HG03095 (cell line): ENCODE measurements at regions not wholly inside any gene's neighbourhood (a gene's known extent, or its start where the extent isn't known, plus 50 kb on each side); places are given as distances from the start of the nearest gene placed in this dataset.

Experiments used
- ATAC-seq: cut with Tn5 transposase; IDR thresholded peaks from one replicate; pipeline ENCODE4 v1.9.1; 2021; ENCODE audit warnings: moderate library complexity; ENCODE audit not compliant: unreplicated experiment

DNA sequence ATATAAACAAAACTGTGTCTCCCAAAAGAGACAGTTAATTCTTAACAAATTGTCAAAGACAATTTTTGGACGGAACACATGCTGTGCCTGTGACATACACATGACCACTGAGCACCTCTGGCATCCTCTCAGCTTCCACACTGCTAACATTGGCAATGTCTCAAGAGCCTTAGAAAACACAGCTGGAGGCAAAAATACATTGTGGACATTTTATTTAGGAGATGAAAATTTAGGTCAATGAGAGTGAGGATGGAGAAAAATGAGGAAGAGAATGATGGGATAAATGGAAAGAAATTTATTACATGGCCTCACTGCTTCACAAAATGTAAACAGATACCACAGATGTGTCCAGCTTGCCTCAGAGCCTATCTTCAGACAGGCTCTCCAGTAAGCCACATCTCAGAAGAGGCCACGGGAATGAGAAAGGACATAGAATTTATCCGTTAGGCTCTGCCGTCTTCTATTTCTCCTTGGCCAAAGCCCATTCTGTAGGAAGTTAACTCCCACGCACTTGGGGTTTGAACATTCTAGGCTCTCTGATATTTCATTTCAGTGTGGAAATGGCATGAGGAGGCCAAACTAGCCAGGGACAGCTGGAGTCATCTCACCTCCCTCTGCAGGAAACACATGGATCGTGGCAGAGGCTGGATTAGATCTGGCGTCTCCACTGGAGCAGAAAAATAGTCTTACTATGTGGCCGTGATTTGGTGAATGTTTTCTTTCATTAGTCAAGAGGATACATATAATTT lies 519.4 kb upstream of the DSEL start:
- no peak for ATAC-seq

DNA sequence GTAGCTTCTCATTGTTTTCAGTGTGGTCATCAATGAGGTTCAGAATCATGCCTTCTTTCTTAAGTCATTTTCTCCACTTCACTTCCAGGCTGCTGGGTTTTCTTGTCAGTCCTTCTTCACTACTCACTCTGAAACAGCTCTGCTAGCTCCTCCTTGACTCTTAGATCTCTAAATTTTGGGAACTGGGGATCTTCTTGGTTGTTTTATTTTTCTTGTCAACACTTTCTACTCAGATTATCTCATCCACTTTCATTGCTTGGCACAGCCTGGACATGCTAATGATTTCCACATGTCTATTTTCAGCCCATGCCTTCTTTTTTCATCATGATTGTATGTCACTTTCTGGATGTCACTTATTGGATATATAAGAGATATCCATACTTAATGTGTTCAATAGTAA lies 517.8 kb upstream of the DSEL start:
- no peak for ATAC-seq

GRCh38 chr18:68033466-68033865 lies 516.9 kb upstream of the DSEL start:
- no peak for ATAC-seq

DNA sequence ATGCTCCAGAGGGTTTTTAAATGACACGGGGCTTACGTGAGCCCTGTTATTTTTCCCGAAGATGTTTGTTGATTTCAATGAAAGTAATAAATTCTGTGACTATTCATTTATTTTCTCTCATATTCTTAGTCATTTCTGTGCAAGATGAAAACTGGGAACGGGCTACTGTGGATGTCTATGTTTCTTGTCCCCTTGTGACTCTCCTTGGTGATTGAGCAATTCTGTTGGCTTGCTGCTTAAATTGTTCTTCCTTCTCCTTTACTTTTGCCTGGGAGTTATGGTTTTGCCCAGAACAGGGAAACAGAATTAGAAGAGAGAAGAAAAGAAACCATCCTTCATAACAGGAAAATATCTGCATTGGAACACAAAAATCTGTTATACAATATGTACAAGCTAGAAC lies 508.2 kb upstream of the DSEL start:
- no peak for ATAC-seq

DNA sequence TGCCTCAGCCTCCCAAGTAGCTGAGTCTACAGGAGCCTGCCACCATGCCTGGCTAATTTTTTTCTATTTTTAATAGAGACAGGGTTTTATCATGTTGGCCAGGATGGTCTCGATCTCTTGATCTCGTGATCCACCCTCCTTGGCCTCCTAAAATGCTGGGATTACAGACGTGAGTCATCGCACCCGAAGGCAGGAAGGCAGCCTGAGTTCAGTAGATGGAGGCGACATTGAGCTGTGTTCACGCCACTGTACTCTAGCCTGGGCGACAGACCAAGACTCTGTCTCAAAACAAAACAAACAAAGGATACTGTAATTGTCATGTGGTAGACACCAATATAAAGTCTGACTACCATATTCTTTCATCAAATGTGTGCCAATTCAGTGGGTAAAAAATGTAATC lies 500.9 kb upstream of the DSEL start:
- ATAC-seq = no peak

DNA sequence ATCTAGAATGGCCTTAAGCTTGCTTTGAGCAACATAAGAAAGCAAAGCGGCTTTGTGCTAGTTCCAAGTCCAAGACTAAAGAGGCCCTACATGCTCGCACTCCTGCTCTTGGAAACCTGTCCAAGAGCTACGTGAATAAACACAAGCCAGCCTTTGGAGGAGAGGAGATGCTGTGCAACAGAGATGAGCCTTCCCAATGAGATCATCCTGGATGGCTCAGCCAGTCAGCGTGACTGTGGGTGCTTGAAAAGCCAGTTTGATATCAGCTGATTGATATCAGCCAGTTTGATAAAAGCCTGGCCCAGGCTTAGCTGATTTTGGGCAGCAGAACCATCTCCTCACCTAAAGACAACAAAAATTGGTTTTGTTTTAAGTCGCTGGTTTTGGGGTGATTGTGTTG lies 481.0 kb upstream of the DSEL start:
- no peak for ATAC-seq

GRCh38 chr18:67995769-67996168 lies 479.2 kb upstream of the DSEL start:
- ATAC-seq = no peak

GRCh38 chr18:67980241-67980640 lies 463.7 kb upstream of the DSEL start:
- no peak for ATAC-seq

GRCh38 chr18:67977067-67977616 lies 460.6 kb upstream of the DSEL start:
- no peak for ATAC-seq

GRCh38 chr18:67973916-67974315 lies 457.4 kb upstream of the DSEL start:
- no peak for ATAC-seq

DNA sequence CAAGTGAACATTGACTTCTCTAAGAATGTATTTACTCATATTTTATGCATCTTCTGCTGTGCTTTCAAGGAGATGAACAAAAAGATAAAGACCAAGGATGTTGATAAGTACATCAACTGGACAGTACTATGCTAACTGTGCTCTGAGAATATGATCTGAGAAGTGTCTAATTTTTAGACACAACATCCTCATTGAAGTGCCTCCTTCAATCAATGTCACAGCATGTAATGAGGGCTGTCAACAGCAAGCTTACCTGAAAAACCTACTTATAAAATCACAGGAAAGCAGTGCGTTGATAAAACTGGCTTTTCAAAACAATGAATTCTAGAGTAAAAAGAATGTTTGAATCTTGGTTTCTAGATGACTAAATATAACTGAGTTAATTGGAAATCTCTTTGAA lies 452.9 kb upstream of the DSEL start:
- ATAC-seq = no peak

DNA sequence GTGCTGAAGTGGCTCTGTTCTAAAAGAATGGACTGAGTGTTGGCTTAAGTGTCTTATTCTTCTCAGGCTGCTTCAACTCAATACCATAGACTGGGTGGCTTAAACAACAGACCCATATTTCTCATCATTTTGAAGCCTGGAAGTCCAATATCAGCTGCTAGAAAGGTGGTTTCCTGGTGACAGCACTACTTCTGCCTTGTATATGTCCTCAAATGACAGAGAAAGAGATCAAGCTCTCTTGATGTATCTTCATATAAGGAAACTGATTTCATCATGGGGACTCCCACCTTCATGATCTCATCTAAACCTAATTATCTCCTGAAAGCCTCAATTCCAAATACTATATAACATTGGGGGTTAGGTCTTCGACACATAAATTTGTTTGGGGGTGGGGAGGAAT lies 449.7 kb upstream of the DSEL start:
- no peak for ATAC-seq

DNA sequence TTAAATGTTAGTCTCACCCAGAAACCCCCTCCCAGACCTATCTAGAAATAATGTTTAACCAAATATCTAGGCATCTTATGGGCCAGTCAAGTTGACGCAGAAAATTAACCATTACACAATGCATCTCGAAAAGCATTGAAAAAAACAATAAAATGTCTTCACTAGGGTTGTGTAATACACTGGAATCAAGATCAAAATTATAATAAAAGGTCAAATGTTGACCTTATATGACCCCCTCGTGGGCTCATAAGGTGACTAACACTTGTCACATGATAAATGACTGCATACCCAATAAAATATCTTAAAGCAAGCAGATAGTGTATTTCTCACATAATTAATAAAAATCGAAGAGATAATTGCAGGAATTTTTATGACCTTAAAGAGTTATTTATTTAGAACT lies 447.9 kb upstream of the DSEL start:
- no peak for ATAC-seq

DNA sequence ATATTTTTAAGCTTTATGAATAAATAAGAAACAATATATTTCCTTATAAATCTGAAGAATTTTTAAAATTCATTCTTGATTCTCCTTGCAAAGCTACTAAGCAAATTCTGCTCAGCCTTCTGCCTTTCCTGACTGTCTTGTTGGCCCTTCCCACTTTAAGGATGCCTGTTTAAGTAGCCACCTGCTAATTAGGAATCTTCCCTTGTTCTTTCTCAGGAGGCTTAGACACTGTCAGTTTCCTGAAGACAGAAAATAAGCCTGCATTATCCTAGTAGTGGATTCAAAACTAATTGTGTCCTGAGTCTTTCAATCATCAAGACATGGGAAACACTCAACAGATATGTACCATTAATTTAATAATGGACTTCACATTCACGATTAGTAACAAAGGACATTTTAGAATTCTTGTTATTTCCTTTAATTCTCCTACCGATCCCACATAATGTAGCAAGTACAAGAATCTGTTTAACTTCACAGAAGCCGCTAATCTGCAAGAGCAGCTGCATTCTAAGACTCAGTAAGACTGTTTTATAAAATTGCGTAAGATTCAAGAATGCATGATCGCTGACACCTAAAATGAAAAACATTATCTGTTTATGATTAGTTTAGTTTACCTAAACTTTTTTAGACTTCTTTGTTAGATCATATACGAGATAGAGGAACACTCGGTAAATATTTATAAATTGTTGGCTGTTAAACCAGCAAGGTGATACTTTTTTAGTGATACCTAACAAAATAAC lies 445.4 kb upstream of the DSEL start:
- ATAC-seq = no peak

DNA sequence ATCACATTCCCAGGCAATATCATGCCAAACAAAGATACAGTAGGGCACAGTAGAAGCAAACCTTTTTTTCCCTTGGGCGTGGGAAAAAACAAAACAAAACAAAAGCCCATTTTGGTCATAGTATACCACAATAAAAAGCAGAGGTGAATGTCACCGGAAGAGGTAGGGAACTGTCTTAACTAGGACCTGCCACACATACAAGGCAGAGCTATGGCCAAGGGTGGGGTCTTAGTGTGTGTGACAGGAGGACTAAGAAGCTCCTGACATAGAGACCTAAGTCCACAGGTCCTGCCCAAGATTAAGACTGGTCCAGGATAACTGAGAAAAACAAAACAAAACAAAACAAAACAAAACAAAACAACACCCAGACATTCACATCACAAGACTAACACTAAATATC lies 441.2 kb upstream of the DSEL start:
- ATAC-seq = no peak

- no peak for ATAC-seq
These were observed 438.1 kb upstream of the DSEL start for GRCh38 chr18:67954594-67954993.

DNA sequence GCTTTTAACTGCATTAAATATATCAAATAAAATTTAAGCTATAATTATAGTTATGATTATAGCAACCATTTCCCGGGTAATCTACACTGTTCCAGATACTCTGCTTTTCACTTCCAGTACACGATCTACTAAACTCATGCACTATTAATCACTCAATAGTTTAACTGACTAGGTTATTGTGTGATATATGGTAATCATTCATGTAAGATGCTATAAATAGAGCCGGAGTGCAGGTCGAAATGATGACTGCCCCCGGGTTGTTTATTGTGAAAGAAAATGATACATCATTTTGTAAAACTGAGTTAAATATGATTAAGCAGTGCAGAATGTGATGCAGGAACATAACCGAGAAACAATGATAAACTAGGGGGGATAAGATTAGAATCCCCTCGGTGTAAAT lies 434.6 kb upstream of the DSEL start:
- no peak for ATAC-seq

- no peak for ATAC-seq
These were observed 422.1 kb upstream of the DSEL start for GRCh38 chr18:67938660-67939059.

GRCh38 chr18:67935638-67936037 lies 419.1 kb upstream of the DSEL start:
- ATAC-seq = no peak

DNA sequence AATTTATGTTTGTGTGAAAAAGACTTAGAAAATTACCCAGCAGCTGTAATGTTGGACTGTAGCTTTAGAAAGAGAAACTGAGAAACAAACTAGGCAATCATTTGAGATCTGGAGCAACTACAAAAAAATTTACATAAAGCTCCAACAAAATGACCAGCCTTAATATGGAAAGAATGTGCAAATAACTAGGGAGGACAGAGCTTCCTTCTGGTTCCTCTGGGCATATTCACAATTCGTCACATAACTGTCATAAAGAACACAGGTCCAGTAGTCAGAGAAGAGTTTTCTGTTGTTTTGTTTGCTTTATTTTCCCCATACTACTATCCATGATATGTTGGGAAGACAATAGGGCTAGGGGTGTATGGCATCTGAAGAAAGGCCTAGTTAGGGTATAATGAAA lies 416.8 kb upstream of the DSEL start:
- no peak for ATAC-seq

DNA sequence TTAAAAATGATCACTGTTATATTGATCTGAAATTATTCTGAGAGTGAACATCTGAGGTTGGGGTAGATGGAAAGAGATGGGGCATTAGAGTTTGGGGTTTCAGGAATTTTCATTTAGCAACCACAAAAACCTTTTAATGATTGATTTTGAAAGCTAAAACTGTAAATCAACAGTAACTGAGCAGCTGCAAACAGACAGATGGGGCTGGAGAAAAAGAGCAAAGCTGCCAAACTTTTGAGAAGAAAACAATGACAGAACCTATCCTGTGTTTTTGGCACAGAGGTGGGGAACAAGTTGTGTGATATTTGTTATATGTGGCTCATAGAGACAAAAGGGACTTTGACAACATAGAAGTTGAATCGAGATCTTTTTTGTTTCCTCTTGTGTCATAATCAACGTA lies 415.8 kb upstream of the DSEL start:
- no peak for ATAC-seq
